ENCODE measurements at regions not wholly inside any gene's neighbourhood (a gene's known extent, or its start where the extent isn't known, plus 50 kb on each side); places are given as distances from the start of the nearest gene placed in this dataset.
"Not testable (repeated sequence)": the region's sequence is repeated elsewhere in the genome, so short reads cannot be mapped to it uniquely, and the experiment has no call there.

DNA sequence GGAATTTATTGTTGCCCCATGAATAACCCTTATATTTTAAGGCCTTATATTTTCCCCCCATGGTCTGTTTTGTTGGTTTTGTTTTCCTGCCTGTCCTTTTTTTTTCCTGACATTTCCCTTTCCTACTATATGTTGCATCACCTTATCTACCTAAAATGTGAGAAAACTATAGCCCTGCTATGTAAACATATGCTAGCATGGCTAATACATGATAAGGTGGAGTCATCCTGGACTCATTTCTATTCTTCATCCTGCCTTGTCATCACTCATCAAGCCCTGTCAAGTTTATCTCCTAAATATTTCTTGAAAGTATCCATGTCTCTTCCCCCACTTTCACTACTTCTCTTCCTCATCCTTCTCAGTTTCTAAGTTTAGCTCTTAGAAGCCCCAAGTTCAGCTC, 2168.8 kb upstream of the RAG2 start:
- Mint-ChIP-seq H3K27ac (no peak overlapping the region), H3K27me3 (no peaks in the 10 kb centered on the region), H3K9me3 (ENCODE audit: low read depth) (peaks cover 13% of the 10 kb centered on the region), H3K36me3 (ENCODE audit: low read depth) (no peaks in the 10 kb centered on the region), H3K4me3 (no peak overlapping the region), H3K4me1 (no peaks in the 10 kb centered on the region)
- DNase-seq, result no peak
- ATAC-seq, result no peak
- POLR2A ChIA-PET, result no interaction called here
- intact Hi-C loops (cut with DNase I, micrococcal nuclease), result no loop called here
- CTCF ChIA-PET, result no interaction called here

DNA sequence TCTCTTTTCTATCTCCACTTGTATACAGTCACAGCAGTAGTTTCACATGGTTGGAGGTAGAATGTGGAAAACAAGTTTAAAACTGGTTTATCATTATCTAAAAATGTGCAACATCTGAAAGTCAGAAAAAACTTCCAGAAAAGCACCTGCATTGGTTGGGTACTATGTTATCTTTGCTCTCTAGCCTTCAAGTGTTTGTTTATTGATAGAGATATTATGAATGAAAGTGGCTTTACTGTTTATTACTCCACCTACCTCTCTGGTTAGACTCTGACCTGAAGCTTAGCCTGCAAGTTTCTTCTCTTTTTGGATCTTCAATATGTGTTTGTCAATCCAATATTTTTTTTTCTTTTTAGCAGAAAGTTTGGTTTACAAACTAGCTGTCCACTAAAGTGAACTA, 2161.4 kb upstream of the RAG2 start:
- CTCF ChIA-PET, result no interaction called here
- Mint-ChIP-seq H3K36me3 (ENCODE audit: low read depth) (no peaks in the 10 kb centered on the region), H3K4me1 (no peaks in the 10 kb centered on the region)

DNA sequence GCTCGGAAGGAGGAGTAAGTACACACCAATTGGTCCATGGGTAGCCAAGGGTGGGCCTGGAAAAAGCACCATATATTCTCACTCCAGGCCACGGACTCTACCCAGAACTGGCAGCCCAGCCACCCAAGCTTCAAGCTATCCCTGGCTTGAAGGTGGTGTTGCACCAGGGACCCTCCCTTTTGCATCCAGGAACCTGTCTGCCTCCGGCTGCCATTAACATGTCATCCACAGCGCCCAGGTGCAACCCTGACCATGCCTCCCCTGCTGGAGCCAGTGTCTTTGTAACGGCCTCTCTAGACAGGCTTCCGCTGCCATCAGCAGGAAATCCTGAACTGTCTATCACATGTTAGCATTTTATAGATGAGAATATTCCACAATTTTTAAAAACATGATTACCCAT, 2158.5 kb upstream of the RAG2 start:
- ATAC-seq (no peak), DNase-seq (no peak)
- Mint-ChIP-seq H3K4me3 (no peak overlapping the region), H3K36me3 (ENCODE audit: low read depth) (no peaks in the 10 kb centered on the region), H3K9me3 (ENCODE audit: low read depth) (no peaks in the 10 kb centered on the region), H3K4me1 (no peaks in the 10 kb centered on the region), H3K27me3 (no peaks in the 10 kb centered on the region), H3K27ac (no peak overlapping the region)
- intact Hi-C loops (cut with DNase I, micrococcal nuclease), result no loop called here
- ChIA-PET POLR2A (no interaction called here), CTCF (no interaction called here)

More for the DNA sequence above, 2161.4 kb upstream of the RAG2 start:
- no peaks in the 10 kb centered on the region for H3K27me3 Mint-ChIP-seq
- intact Hi-C loops (cut with DNase I, micrococcal nuclease), result no loop called here
- H3K4me3 Mint-ChIP-seq, result no peak overlapping the region
- no peak for DNase-seq
- no peak overlapping the region for H3K27ac Mint-ChIP-seq
- peaks cover 3% of the 10 kb centered on the region for H3K9me3 Mint-ChIP-seq (ENCODE audit: low read depth)
- POLR2A ChIA-PET, result no interaction called here
- no peak for ATAC-seq

DNA sequence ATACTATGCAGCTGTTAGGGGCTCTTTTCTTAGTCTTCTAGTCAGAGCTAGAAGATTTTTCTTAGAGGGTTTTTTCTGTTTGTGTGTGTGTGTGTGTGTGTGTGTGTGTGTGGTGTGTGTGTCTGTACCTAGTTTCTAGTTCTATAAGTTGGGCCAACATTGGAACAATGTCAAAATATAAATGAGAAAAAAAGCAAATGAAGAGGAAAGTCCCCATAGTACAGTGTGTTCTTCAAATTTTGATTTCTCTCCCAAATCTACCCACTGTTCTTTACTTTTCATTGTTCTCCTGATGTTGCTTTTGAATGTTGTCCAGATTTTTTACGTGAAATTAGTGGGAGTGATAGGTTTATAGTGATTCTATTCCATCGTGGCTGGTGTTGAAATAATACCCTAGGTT, 2153.4 kb upstream of the RAG2 start:
- H3K9me3 Mint-ChIP-seq (ENCODE audit: low read depth), result peaks cover 4% of the 10 kb centered on the region
- intact Hi-C loops (cut with DNase I, micrococcal nuclease), result no loop called here
- no peaks in the 10 kb centered on the region for H3K4me1 Mint-ChIP-seq
- DNase-seq, result no peak
- no peaks in the 10 kb centered on the region for H3K36me3 Mint-ChIP-seq (ENCODE audit: low read depth)
- ChIA-PET CTCF (no interaction called here), POLR2A (no interaction called here)
- H3K4me3 Mint-ChIP-seq, result no peak overlapping the region
- no peak for ATAC-seq
- H3K27me3 Mint-ChIP-seq, result no peaks in the 10 kb centered on the region
- H3K27ac Mint-ChIP-seq, result no peak overlapping the region

DNA sequence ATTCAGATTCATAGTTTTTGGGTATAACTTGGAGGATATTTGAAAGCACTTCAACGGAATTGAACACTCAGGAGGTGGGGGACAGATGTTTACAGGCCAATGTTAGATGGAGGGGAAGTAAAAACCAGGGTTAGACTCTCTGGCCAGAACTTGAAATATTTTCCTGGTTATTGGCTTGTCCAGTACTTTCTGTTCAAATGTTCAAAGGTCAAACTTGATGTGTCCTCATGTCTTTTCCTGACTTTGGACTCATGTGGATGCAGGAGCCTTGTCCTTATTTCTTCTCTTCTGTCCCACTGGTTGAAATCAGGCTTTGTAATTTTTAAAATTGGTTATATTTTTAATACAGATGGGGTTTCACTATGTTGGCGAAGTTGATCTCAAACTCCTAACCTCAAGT, 2148.5 kb upstream of the RAG2 start:
- POLR2A ChIA-PET; H3K36me3 Mint-ChIP-seq (ENCODE audit: low read depth); H3K27me3 Mint-ChIP-seq: not testable (repeated sequence)

DNA sequence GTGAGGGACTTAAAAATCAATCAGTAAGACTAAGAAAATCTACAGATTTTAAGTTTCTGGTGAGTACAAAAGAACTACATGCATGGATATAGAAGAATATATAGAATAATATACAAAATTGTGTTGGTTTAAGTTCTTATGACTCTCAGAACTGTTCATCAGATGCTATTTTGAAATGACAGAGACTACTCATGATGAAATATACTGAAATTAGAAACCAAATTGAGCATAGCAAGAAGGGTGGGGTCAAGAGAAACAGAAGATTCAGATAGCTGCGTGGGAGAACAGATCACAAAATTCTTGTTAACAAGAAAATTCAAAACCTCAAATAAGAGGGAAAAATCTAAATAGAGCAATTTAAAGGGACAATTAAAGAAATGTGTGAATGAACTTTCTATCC, 2125.3 kb upstream of the RAG2 start:
- POLR2A ChIA-PET, result no interaction called here
- DNase-seq (no peak), ATAC-seq (no peak)
- intact Hi-C loops (cut with DNase I, micrococcal nuclease), result no loop called here
- Mint-ChIP-seq H3K4me1 (no peaks in the 10 kb centered on the region), H3K27ac (no peak overlapping the region), H3K4me3 (no peak overlapping the region), H3K9me3 (ENCODE audit: low read depth) (peaks cover 10% of the 10 kb centered on the region), H3K27me3 (no peaks in the 10 kb centered on the region), H3K36me3 (ENCODE audit: low read depth) (no peaks in the 10 kb centered on the region)
- CTCF ChIA-PET, result no interaction called here

More for the DNA sequence above, 2148.5 kb upstream of the RAG2 start:
- H3K4me3 Mint-ChIP-seq; H3K27ac Mint-ChIP-seq; CTCF ChIA-PET; H3K9me3 Mint-ChIP-seq (ENCODE audit: low read depth); H3K4me1 Mint-ChIP-seq; DNase-seq; intact Hi-C loops (cut with DNase I, micrococcal nuclease); ATAC-seq: not testable (repeated sequence)

DNA sequence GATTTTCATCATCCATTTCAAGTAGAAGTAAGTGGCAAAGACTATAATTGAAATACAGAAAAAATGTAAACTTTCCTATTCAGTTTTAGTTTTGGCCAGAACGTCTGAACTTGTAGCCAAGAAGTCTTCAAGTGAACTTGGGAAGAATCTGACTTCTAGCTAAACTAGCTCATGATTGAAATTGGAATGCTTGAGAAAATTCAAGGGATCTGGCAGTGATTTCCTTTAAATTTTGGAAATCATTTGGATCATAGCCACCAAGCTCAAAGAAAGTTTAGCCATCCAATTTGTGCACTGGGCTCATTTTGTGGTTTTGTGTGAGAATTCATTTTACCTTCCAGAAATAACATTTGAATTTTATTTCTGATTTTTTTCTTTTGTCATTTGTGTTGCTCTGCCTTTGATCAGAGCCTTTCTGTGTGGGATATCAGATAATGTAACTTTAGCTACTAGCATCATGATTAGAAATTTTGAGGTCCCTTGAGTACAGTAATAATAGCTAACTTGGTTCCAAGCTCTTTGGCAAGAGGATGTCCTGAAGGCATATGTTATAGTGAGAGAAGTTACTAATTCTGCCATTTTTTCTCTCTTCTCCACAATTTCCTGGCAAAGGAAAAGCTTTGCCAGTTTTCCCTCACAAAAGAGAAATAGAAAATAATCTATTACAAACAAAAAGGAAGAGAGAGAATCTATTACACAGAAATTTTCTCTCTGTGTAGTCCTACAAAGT, 2123.7 kb upstream of the RAG2 start:
- Mint-ChIP-seq H3K4me3 (no peak overlapping the region), H3K4me1 (no peaks in the 10 kb centered on the region), H3K27ac (no peak overlapping the region), H3K27me3 (no peaks in the 10 kb centered on the region), H3K9me3 (ENCODE audit: low read depth) (peaks cover 5% of the 10 kb centered on the region), H3K36me3 (ENCODE audit: low read depth) (no peaks in the 10 kb centered on the region)
- DNase-seq, result no peak
- POLR2A ChIA-PET, result no interaction called here
- no peak for ATAC-seq
- CTCF ChIA-PET, result no interaction called here
- intact Hi-C loops (cut with DNase I, micrococcal nuclease), result no loop called here

DNA sequence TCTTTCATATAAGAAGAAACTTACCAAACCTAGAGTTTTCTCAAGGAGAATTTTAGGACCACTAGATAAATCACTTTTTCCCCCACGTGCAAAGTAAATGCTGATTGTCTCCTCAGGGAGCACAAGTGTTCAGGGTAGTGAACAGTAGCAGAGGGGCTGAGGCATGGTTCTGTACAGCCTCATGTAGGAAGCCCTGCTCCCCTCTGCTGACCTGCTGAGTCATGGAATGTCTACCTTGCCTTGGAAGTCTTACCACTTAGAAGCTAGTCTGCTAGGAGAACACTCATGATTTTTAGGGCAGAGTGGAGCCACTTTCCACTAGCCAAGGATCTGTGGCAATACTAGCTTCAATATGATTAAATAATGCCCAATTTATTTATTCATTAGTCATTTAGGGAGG, 2120.6 kb upstream of the RAG2 start:
- DNase-seq (no peak), ATAC-seq (no peak)
- Mint-ChIP-seq H3K9me3 (ENCODE audit: low read depth) (peaks cover 8% of the 10 kb centered on the region), H3K4me3 (no peak overlapping the region), H3K36me3 (ENCODE audit: low read depth) (no peaks in the 10 kb centered on the region), H3K27me3 (no peaks in the 10 kb centered on the region), H3K27ac (no peak overlapping the region), H3K4me1 (no peaks in the 10 kb centered on the region)
- intact Hi-C loops (cut with DNase I, micrococcal nuclease), result no loop called here
- POLR2A ChIA-PET, result no interaction called here
- CTCF ChIA-PET, result no interaction called here

DNA sequence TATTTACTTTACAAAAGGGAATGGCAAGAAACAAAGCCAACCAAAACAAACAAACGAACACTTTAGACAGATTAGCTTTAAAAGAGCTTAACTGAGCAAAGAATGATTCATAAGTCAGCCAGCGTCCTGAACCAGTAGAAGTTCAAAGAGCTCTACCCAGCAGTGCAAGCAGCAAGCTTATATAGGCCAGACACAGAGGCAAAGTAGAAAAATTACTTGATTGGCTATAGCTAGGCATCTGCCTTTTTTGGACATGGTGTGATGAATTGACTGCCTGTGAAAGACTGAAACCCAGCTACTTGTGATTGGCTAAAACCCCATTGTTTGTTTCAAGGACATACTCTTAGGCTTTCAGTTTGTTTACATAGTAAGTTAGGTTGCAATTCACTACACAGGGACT, 2120.0 kb upstream of the RAG2 start:
- ChIA-PET CTCF (no interaction called here), POLR2A (no interaction called here)
- no peak for DNase-seq
- Mint-ChIP-seq H3K27me3 (no peaks in the 10 kb centered on the region), H3K9me3 (ENCODE audit: low read depth) (peaks cover 10% of the 10 kb centered on the region), H3K27ac (no peak overlapping the region), H3K4me3 (no peak overlapping the region), H3K4me1 (no peaks in the 10 kb centered on the region), H3K36me3 (ENCODE audit: low read depth) (no peaks in the 10 kb centered on the region)
- intact Hi-C loops (cut with DNase I, micrococcal nuclease), result no loop called here
- ATAC-seq, result no peak

DNA sequence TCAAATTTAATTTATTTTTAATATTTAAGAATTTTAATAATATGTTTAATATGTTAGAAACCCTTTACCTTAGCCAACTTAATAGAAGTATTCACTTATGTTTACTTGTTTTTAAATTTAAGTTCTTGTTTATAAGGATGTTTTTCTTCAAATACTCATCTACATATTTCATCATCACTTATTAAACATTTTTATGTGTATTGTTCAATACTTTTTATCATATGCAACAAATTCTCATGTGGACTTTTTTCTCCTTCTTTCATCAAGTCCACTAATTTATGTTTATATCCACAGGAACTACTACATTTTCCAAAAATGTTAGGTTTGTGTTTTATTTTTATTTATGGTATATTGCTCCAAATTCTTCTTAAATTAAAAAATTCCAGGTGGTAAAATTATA, 2113.1 kb upstream of the RAG2 start:
- no peak for DNase-seq
- Mint-ChIP-seq H3K4me3 (no peak overlapping the region), H3K4me1 (no peaks in the 10 kb centered on the region), H3K36me3 (ENCODE audit: low read depth) (no peaks in the 10 kb centered on the region), H3K9me3 (ENCODE audit: low read depth) (peaks cover 9% of the 10 kb centered on the region), H3K27me3 (no peaks in the 10 kb centered on the region), H3K27ac (no peak overlapping the region)
- ChIA-PET POLR2A (no interaction called here), CTCF (no interaction called here)
- no peak for ATAC-seq
- intact Hi-C loops (cut with DNase I, micrococcal nuclease), result no loop called here

DNA sequence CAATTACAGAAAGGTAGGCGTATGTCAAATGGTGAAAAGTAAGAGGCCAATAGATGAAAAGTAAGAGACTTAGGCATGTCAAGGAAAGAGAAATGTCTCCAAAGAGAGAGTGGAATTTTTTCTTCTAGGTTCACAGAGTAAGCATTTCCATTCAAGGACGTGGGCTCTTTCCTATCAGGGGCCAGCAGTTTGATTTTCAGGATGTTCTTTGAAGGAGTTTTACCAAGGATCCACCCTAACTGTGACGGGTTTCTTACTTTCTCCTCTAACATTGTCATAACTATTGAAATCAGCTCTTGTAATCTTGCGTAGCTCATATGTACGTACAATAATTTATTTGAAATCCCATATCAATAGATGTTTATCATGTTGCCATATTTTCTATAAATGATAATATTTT, 2112.2 kb upstream of the RAG2 start:
- ChIA-PET POLR2A (no interaction called here), CTCF (no interaction called here)
- Mint-ChIP-seq H3K36me3 (ENCODE audit: low read depth) (no peaks in the 10 kb centered on the region), H3K4me3 (no peak overlapping the region), H3K9me3 (ENCODE audit: low read depth) (peaks cover 9% of the 10 kb centered on the region), H3K27me3 (no peaks in the 10 kb centered on the region), H3K4me1 (no peaks in the 10 kb centered on the region), H3K27ac (no peak overlapping the region)
- ATAC-seq (no peak), DNase-seq (no peak)
- intact Hi-C loops (cut with DNase I, micrococcal nuclease), result no loop called here

DNA sequence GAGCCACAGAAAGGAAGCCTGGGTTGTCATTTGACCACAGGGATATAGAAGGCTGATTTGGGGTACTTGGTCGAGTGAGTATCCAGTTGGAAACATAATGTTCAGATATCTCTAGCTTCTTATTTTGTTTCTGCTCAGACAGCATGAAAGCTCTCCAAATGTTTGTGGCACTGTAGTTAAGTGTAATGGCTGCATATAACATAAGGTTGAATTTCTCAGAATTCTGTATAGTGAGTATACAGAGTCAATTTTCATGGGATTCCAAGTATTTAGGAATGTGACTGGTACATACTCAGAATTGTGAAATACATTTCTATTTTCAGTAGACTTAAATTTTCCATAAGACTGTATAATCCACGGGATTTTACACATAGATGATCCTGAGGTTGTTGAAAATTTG, 2102.1 kb upstream of the RAG2 start:
- Mint-ChIP-seq H3K27ac (no peak overlapping the region), H3K4me1 (no peaks in the 10 kb centered on the region), H3K27me3 (no peaks in the 10 kb centered on the region), H3K9me3 (ENCODE audit: low read depth) (peaks cover 21% of the 10 kb centered on the region), H3K4me3 (no peak overlapping the region), H3K36me3 (ENCODE audit: low read depth) (no peaks in the 10 kb centered on the region)
- no peak for DNase-seq
- ChIA-PET CTCF (interaction anchor here (1.3 kb wide), 1 partner anchor 16 kb away, joined by 3 read pairs; no protein-coding TSS in a partner anchor), POLR2A (no interaction called here)
- intact Hi-C loops (cut with DNase I, micrococcal nuclease), result no loop called here
- no peak for ATAC-seq

DNA sequence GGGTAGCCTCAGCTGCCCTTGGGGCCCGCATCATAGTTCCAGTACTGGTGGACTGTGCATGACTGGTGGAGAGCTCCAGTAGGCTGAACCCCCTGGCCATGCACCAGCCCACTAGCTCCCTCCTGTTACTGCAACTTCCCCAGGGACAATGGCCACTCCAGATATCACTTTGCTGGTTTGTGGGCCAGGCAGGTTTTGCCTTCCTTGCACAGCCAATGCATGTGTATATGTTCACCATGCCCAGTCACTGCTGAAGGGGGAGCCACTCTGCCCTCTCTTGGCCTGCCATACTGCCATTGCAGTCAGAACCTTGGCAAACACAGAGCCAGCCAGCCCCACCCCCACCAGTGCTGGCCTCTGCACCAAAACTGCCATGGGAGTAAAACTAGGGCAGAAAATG, 2095.3 kb upstream of the RAG2 start:
- H3K4me3 Mint-ChIP-seq, result no peak overlapping the region

More for the DNA sequence above, 2095.3 kb upstream of the RAG2 start:
- ChIA-PET CTCF (no interaction called here), POLR2A (no interaction called here)
- ATAC-seq (no peak), DNase-seq (no peak)
- Mint-ChIP-seq H3K4me1 (no peaks in the 10 kb centered on the region), H3K9me3 (ENCODE audit: low read depth) (peaks cover 17% of the 10 kb centered on the region), H3K36me3 (ENCODE audit: low read depth) (no peaks in the 10 kb centered on the region), H3K27me3 (no peaks in the 10 kb centered on the region), H3K27ac (no peak overlapping the region)
- intact Hi-C loops (cut with DNase I, micrococcal nuclease), result no loop called here
